ENCODE measurements at regions not wholly inside any gene's neighbourhood (a gene's known extent, or its start where the extent isn't known, plus 50 kb on each side); places are given as distances from the start of the nearest gene placed in this dataset.
"Not testable (repeated sequence)": the region's sequence is repeated elsewhere in the genome, so short reads cannot be mapped to it uniquely, and the experiment has no call there.

DNA sequence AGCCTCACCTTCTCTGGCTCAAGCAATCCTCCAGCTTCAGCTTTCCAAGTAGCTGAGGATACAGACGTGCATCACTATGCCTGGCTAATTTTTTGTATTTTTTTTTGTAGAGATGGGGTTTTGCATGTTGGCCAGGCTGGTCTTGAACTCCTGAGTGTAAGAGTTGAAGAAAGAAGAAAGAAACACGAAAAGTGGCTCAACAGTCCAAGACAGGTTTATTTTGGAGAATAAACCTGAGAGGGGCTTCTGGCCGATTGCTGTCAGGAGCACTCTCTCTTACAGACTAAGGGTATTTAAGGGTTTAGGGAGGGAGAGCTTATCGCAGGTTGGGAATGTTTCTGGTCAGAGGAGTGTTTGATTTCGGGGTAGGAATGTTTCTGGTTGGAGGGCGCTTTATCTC is 75.9 kb downstream of the RRM2 start:
- TF ChIP-seq CTCF (IDR thresholded peaks at IDR 0.05; ENCODE audit: poor library complexity); EZH2 (IDR thresholded peaks at IDR 0.05; ENCODE audit: borderline replicate concordance); EZH2phosphoT487 (IDR thresholded peaks at IDR 0.05; ENCODE audit: low read depth, severe bottlenecking, unreplicated experiment): not testable (repeated sequence)

Data from hepatocyte (in vitro differentiated cells).